ENCODE measurements at regions not wholly inside any gene's neighbourhood (a gene's known extent, or its start where the extent isn't known, plus 50 kb on each side); places are given as distances from the start of the nearest gene placed in this dataset.
A peak's percentile ranks its signal among the peaks of the same experiment; 100 is the strongest.

- Histone ChIP-seq H3K9me3 (ENCODE audit: control insufficient read depth, low read depth, low read length) (no peaks in the 10 kb centered on the region), H3K27ac (ENCODE audit: insufficient read length, low read depth, low read length) (no peak overlapping the region), H3K56ac (ENCODE audit: insufficient read length, low read depth, low read length) (no peak overlapping the region), H4K8ac (replicated peaks; ENCODE audit: insufficient read length, low read depth, low read length) (no peak overlapping the region), H3T11ph (ENCODE audit: low read length) (no peak overlapping the region), H3K23ac (ENCODE audit: insufficient read length, low read depth, low read length) (no peak overlapping the region), H3K4me1 (ENCODE audit: insufficient read depth, low read length) (no peaks in the 10 kb centered on the region), H4K91ac (ENCODE audit: insufficient read length, low read depth, low read length) (no peak overlapping the region), H4K20me1 (ENCODE audit: control insufficient read depth, insufficient read depth, insufficient read length) (no peaks in the 10 kb centered on the region), H3K79me1 (ENCODE audit: insufficient read depth, low read depth, low read length, poor library complexity, severe bottlenecking) (no peaks in the 10 kb centered on the region), H3K27me3 (ENCODE audit: insufficient read depth, low read length) (no peaks in the 10 kb centered on the region), H2BK120ac (ENCODE audit: low read depth, low read length, poor library complexity, severe bottlenecking) (no peak overlapping the region), H3K23me2 (ENCODE audit: insufficient read length, low read depth, low read length, poor library complexity, severe bottlenecking) (no peaks in the 10 kb centered on the region), H3K79me2 (ENCODE audit: insufficient read depth, low read length) (no peaks in the 10 kb centered on the region), H2BK20ac (ENCODE audit: low read depth, low read length, poor library complexity, severe bottlenecking) (no peak overlapping the region), H3K4ac (ENCODE audit: low read depth, low read length) (no peak overlapping the region), H3K14ac (ENCODE audit: insufficient read depth, low read length) (no peak overlapping the region), H3K18ac (ENCODE audit: insufficient read length, low read depth, low read length) (no peak overlapping the region), H2AK5ac (ENCODE audit: insufficient read length, low read length) (no peak overlapping the region), H4K5ac (ENCODE audit: insufficient read length, low read depth, low read length) (no peak overlapping the region), H3K4me2 (ENCODE audit: insufficient read depth, insufficient read length, low read length) (no peak overlapping the region), H2BK5ac (ENCODE audit: insufficient read length, low read length) (no peak overlapping the region), H2BK15ac (ENCODE audit: low read depth, low read length) (no peak overlapping the region), H3K9ac (ENCODE audit: extremely low read depth, insufficient read length, low read length) (no peak overlapping the region), H2BK12ac (ENCODE audit: insufficient read length, low read depth, low read length) (no peak overlapping the region), H2AFZ (ENCODE audit: low read length) (no peak overlapping the region)
- H3K27ac Mint-ChIP-seq: no peak overlapping the region
- no peak overlapping the region for H3K4me3 Mint-ChIP-seq
- no peak for DNase-seq
- no CpG with 5 or more reads among the region's 2 CpGs for WGBS (ENCODE audit: extremely low coverage, insufficient read length, low lambda C conversion rate)
- H3K36me3 Mint-ChIP-seq (ENCODE audit: insufficient read depth in 1 of 3, low read depth in 3 of 3): no peaks in the 10 kb centered on the region; a peak in 2 of 7 replicates
- TF ChIP-seq, protein P1, sequence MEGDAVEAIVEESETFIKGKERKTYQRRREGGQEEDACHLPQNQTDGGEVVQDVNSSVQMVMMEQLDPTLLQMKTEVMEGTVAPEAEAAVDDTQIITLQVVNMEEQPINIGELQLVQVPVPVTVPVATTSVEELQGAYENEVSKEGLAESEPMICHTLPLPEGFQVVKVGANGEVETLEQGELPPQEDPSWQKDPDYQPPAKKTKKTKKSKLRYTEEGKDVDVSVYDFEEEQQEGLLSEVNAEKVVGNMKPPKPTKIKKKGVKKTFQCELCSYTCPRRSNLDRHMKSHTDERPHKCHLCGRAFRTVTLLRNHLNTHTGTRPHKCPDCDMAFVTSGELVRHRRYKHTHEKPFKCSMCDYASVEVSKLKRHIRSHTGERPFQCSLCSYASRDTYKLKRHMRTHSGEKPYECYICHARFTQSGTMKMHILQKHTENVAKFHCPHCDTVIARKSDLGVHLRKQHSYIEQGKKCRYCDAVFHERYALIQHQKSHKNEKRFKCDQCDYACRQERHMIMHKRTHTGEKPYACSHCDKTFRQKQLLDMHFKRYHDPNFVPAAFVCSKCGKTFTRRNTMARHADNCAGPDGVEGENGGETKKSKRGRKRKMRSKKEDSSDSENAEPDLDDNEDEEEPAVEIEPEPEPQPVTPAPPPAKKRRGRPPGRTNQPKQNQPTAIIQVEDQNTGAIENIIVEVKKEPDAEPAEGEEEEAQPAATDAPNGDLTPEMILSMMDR (conservative IDR thresholded peaks at IDR 0.05): peak; percentile 43; the same call in 2 of the 3 replicates
- H3K9me3 Mint-ChIP-seq: no peaks in the 10 kb centered on the region
- no peaks in the 10 kb centered on the region for H3K4me1 Mint-ChIP-seq
- no peaks in the 10 kb centered on the region for H3K27me3 Mint-ChIP-seq (ENCODE audit: low read depth)
These were observed 759.6 kb upstream of the NDST4 start for GRCh38 chr4:115873048-115873447.
